ENCODE measurements at regions not wholly inside any gene's neighbourhood (a gene's known extent, or its start where the extent isn't known, plus 50 kb on each side); places are given as distances from the start of the nearest gene placed in this dataset.

DNA sequence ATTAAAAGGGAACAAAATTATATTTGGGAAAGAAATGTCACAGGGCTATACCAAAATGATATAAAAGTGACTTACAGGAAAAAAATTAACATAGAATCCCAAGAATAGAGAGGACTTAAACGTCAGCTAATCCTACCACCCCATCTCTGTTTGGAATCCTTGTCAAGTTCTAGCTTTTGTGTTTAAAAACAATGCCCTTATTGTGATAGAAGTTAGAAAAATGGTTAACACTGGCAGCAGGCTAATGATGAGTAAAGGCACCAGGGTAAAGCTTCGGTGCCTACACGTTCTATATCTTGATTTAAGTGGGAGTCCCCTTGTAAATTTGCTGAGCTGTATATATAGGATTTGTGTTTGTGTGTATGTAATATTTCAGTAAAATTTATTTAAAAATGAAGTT, 453.3 kb upstream of the TENM4 start:
- DNase-seq (ENCODE audit: low read depth) = no peak

DNA sequence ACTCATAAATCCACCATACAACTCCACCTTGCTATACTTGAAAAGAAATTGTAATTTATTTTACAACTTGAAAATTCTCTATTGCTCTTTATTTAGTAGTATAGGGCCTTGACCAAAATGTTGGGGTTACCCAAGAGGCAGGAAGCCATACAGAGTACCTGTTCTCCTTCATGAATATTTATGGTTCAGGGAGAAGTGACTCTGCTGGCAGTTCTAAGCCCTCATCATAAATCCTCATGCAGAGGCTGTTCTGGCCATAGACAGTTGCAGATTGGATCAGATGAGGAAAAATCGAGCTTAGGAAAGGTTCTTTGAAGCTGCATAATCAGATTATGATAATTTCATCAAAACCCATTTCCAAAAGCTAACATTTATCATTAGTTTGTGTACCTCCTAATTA, 449.4 kb upstream of the TENM4 start:
- no peak for DNase-seq (ENCODE audit: low read depth)

GRCh38 chr11:79864882-79865281, 424.1 kb upstream of the TENM4 start:
- no peak for DNase-seq (ENCODE audit: low read depth)

- DNase-seq (ENCODE audit: low read depth) = no peak
Measured at GRCh38 chr11:79860336-79860735, 419.5 kb upstream of the TENM4 start.

GRCh38 chr11:79857377-79858214, 416.8 kb upstream of the TENM4 start:
- no peak for DNase-seq (ENCODE audit: low read depth)

GRCh38 chr11:79852176-79852575, 411.3 kb upstream of the TENM4 start:
- no peak for DNase-seq (ENCODE audit: low read depth)

DNA sequence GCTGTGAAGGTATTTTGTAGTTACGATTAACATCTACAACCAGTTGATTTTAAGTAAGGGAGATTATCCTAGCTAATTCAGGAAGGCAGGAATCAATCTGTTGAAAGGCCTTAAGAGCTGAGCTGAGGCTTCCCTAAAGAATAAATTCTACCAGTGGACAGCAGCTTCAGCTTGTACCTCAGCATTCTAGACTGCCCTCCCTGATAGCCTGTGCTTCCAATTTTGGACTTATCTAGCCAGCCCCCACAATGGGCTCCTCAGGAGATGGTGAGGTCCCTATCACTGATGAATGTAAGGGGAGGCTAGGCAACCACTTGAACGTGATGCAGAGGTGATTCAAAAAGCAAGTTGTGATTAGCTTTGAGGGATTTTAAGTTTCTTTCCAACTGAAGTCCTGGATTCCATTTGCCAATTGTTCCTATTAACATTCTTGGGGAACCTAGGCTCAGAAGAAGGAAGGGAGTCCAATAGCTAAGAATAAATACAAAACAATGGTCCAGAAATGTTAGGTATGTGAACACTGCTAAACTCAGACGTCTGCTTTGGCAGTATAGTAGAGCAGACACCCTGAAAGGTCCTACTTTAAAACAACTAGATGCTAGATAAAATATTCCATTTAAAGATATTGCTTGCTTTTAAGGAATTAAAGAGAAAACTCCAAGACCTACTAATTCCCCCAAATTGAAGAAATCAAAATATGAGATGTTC, 404.3 kb upstream of the TENM4 start:
- DNase-seq (ENCODE audit: low read depth) = no peak

DNA sequence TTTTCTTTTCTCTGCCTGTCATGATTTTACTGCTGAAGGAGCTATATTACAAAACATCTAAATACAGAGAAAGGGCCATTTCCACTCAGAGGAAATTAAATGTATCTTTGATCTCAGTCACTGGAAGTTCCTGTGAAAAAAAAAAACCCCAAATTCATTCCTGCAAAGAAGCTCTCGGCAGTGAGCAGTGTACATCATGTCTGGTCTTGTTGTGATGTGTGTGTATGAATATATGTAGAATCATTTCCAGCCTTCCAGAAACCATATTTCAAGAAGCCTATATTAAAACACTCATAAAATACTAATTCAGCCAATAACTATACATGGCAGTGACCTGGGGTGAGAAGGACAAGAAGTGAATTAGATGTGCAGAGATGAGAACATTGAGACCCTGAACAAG, 393.2 kb upstream of the TENM4 start:
- no peak for DNase-seq (ENCODE audit: low read depth)

DNA sequence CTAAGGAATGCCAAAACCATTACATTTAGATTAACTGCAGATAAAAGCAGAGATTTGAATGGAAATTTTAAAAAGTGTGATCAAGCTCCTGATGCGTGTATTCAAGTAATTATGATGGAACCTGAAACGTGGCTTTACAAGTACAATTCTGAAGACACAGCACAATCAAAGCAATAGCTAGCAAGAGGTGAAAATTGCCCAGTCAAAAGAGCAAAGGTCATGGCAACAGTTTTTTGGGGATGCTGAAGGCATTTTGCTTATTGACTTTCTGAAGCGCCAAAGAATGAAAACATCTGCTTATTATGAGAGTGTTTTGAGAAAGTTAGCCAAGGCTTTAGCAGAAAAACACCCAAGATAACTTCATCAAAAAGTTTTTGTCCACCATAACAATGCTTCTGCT, 389.6 kb upstream of the TENM4 start:
- DNase-seq (ENCODE audit: low read depth) = no peak

DNA sequence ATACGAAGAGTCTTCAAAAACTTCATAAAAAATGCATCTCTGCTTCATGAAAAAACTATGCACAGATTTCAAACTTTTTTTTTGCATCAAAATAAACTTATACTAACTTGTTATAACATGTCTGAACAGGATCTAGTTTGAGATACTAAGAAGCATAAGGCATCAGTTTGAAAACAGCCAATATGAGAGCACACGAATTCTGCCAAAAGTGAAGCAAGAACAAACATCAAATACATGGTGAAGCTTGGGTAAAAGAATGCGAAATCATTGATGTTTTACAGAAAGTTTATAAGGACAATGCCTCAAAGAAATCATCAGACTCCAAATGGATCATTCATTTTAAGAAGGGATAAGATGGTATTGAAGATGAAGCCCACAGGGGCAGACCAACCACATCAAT, 389.1 kb upstream of the TENM4 start:
- no peak for DNase-seq (ENCODE audit: low read depth)

- no peak for DNase-seq (ENCODE audit: low read depth)
Measured at GRCh38 chr11:79822766-79823165, 381.9 kb upstream of the TENM4 start.

DNA sequence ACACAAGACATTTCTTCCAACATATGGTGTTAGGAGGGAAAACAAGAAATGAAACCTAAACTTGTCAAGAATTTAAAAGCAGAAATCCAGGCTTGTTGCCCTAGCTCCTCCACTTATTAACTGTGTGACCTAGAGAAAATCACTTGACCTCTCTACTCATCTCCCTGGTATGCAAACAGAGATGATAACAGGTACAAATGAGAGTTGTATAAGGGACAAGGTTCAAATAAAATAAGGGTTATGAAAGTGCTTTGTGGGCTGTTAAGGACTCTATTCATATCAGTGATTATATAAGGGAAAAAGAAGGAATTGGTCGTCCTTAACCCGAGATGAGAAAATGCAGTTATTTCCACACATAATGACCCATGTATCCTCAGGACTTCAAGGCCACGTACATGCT, 372.7 kb upstream of the TENM4 start:
- no peak for DNase-seq (ENCODE audit: low read depth)

DNA sequence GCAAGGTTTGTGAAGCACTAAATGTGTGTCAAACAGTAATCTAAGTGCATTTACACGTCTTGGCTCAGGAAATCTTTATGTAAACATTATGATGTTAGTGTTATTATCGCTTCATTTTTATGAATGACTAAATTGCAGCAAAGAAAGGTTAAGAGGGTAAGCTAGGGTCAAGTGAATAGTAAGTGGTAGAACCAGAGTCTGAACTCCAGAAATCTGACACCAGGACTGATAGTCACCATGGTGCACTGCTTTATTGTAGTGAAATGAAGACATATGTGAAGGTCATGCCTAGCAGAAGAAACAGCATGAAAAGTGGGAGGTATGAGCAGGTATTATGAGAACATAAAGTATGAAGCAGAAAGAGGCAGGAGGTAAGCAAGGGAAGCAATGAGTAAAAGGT, 368.7 kb upstream of the TENM4 start:
- DNase-seq (ENCODE audit: low read depth) = no peak

DNA sequence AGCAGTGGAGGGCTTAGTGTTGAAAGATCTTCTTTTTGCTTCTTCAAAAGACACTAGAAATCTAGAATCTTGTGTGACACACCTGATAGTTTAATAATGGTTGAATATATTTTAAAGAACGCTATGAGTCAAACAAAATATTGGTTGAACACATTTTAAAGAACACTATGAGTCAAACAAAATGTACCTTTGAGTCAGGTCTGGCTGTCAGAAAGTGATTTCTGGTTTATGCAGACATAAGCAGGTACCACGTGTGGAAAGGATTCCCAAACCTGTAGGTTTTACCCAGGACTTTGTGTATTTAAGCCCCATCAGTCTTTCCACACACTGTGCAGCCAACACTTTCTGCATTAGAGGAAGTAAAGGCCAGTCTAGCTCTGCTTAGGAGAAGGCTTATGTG, 366.7 kb upstream of the TENM4 start:
- no peak for DNase-seq (ENCODE audit: low read depth)

GRCh38 chr11:79796704-79797103, 355.9 kb upstream of the TENM4 start:
- DNase-seq (ENCODE audit: low read depth) = no peak

DNA sequence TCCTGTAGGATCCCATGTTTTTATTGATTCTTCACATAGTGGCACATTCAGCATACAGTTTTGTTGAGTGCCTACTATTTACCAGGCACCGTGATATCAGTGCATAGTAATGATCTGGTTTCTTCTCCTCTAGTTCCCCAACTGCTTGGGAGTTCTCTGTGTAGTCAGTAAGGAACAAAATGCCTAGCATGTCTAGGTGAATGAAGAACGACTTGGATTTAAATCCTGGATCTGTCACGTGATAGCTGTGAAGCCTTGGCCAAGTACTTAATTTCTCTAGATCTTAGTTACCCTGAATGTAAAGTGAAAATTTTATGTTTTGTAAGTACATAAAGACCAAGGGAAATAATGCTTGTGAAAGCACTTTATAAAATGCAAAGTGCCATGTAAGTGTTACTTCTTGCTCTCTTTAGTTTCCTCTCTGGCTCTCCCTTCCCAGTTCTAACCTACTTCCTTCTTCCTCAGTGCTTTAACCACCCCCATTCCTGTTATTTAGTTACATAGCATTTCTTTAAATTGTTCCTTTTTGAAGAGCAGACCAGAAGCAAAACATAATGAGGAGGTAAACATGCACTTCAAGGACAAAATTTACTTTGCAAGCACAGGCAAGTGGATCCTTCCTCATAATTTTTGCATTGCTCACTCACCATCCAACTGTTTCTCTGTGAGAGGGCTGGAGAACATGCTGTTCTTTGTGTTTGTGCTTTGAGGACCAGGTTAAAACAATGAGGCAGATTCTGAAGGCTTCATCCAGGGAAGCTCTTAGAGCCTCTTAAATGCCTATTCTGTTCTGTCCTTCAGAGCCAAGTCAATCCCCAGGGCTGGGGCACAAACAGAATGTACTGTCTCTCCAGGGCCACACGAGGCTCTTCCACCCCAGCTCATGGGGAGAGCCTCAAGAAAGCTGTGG, 353.9 kb upstream of the TENM4 start:
- no peak for DNase-seq (ENCODE audit: low read depth)

DNA sequence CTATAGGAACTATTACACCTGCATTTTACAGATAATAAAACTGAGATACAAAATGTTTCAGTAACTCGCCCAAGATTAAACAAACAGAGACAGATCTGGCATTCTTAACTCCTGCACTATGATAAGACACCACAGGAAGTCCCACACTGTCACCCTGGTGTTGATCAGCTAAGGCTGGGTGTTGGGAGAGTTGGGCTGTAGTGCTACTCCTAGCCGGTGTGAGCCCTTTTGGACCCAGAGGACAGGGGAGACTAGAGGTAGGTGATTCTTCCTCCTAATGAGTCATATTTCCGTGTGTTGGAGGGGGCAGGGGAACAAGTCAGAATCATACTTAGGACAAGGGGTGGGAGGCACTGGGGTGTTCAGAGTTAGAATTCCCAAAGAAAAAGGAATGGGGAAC, 353.2 kb upstream of the TENM4 start:
- DNase-seq (ENCODE audit: low read depth) = no peak

GRCh38 chr11:79786961-79787360, 346.1 kb upstream of the TENM4 start:
- no peak for DNase-seq (ENCODE audit: low read depth)

- no peak for DNase-seq (ENCODE audit: low read depth)
Measured at GRCh38 chr11:79783833-79784232, 343.0 kb upstream of the TENM4 start.

GRCh38 chr11:79768343-79768742, 327.5 kb upstream of the TENM4 start:
- no peak for DNase-seq (ENCODE audit: low read depth)

DNA sequence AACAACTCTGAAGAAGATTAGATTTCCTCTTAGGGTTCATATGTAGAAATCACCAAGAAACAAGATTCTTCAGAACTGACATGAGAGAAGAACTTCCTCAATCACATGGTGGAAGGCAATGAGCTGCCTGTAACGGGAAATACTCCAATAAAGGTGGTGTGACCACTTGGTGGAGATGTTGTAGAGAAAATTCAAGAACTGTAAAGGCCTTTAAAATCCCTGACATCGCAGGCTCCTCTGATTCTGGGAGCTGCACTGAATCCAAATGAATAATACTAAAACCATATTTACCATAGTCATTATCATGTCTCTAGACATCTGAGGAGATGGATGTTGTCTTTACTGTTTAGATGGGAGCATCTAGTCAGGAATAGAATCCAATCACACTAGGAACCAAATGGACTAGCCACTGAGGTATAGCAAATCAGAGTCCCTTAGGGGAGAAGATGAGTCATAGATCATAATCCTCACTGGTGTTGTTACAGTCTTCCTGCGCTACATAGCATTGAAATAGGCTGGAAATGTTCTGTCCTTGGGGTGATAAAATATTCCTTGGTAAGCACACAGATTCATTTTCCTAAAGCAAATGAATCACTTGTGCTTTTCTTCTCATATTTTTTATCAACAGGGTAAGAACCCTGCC, 321.6 kb upstream of the TENM4 start:
- no peak for DNase-seq (ENCODE audit: low read depth)

DNA sequence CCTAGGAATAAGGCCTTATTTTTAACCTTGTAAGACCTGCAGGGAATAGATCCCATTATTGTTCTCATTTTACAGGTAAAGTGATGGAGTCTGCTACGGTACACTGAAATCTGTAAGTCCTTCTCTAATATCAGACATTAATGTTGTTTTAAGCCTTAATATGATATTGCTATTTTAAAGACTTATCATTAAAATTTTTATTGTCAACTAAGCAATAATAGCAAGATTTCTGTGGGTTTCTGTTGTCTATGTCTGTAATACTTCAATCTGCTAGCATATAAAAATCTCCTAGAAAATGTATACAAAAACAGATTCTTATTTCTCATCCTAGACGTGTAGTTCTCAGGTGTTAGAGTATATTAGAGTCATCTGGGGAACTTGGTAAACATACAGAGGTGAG, 317.5 kb upstream of the TENM4 start:
- no peak for DNase-seq (ENCODE audit: low read depth)
